ENCODE measurements at regions not wholly inside any gene's neighbourhood (a gene's known extent, or its start where the extent isn't known, plus 50 kb on each side); places are given as distances from the start of the nearest gene placed in this dataset.

DNA sequence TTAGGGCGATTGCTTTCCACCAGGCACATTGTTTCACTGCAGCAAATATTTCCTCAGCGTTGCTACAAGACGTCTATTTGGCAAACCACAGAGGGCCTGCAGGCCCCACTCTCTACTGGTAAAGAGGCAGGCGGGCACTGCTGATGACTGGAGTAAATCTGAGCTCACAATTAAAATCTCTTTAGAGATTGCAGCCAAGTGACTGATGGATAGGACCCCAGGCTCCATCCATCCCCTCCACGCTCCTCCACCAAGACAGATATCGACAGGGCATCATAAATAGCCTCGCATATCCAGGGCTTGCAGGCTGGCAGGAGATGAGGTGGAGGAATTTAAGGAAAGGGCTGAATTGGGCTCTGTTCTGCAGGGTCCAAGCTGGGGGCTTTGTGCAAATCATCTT is 50.4 kb upstream of the MDGA1 start:
- DNase-seq (ENCODE audit: low read depth, low spot score) = no peak
- Histone ChIP-seq H3K36me3 (ENCODE audit: control insufficient read depth, insufficient read depth, low read length) (no peaks in the 10 kb centered on the region), H3K4me3 (ENCODE audit: low read depth in 2 of 2, low read length in 2 of 2) (no peak overlapping the region), H3K4me1 (ENCODE audit: control insufficient read depth, insufficient read depth, low read length) (no peaks in the 10 kb centered on the region), H3K27ac (ENCODE audit: low read length) (no peak overlapping the region), H3K27me3 (ENCODE audit: control insufficient read depth, insufficient read depth, low read length) (no peaks in the 10 kb centered on the region), H3K9me3 (ENCODE audit: control insufficient read depth, insufficient read depth, low read depth, low read length) (no peaks in the 10 kb centered on the region)
- BruUV-seq (replicated peaks) = no TSS peak
- TF ChIP-seq POLR2AphosphoS5 (IDR thresholded peaks at IDR 0.05; ENCODE audit: low read depth, low read length) (no peak), SIN3A (IDR thresholded peaks at IDR 0.05; ENCODE audit: borderline replicate concordance, insufficient read depth, low read depth, low read length) (no peak), TCF7L2 (IDR thresholded peaks at IDR 0.05; ENCODE audit: low read depth, low read length) (no peak), REST (IDR thresholded peaks at IDR 0.05; ENCODE audit: insufficient read depth in 1 of 2, low read depth in 2 of 2, low read length in 1 of 2) (no peak), CTCF (IDR thresholded peaks at IDR 0.05) (no peak)
- no peak for ATAC-seq
- in situ Hi-C loops (cut with HindIII; ENCODE audit: low pct_unique_long_range_greater_than_20kb, low sequenced_read_pairs) (no loop called here), intact Hi-C loops (cut with micrococcal nuclease; ENCODE audit: unreplicated experiment) (no loop called here)
- CTCF ChIA-PET = no interaction called here
- POLR2A ChIA-PET = no interaction called here
